ENCODE measurements at regions not wholly inside any gene's neighbourhood (a gene's known extent, or its start where the extent isn't known, plus 50 kb on each side); places are given as distances from the start of the nearest gene placed in this dataset.

DNA sequence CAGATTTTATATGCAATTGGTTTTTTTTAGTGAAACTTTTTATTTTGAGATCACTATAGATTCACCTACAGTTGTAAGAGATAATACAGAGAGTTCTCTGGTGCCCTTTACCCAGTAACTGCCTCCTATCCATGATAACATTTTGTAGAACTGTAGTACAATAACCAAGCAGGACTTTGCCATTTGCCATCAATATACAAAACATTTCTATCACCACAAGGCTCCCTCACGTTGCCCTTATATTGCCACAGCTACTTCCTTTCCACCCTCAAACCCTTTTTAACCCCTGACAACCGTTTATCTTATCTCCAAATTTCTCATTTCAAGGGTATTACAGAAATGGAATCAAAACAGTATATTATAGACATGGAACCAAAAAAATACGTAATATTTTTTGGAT lies 130.7 kb upstream of the GOLGA6L4 start:
- H3K4me2 ChIP-seq: no peak overlapping the region
- H3K9me3 ChIP-seq (ENCODE audit: low read depth): no peaks in the 10 kb centered on the region
- no peaks in the 10 kb centered on the region for H3K4me1 ChIP-seq (ENCODE audit: insufficient read depth)
- no peaks in the 10 kb centered on the region for H3K79me2 ChIP-seq
- no peak for DNase-seq (ENCODE audit: low spot score)
- WGBS (ENCODE audit: low lambda C conversion rate, missing lambda C conversion rate): 81% methylated on average over 3 of the region's 3 CpGs
- H2AFZ ChIP-seq: no peak overlapping the region
- H4K20me1 ChIP-seq (ENCODE audit: insufficient read depth, poor library complexity, severe bottlenecking): no peaks in the 10 kb centered on the region
- H3K4me3 ChIP-seq: no peak overlapping the region
- no peaks in the 10 kb centered on the region for H3K9me2 ChIP-seq (replicated peaks; ENCODE audit: insufficient read depth)
- no peak overlapping the region for H3K27ac ChIP-seq
- no peaks in the 10 kb centered on the region for H3K36me3 ChIP-seq (replicated peaks; ENCODE audit: insufficient read depth, low read depth)
- H3K27me3 ChIP-seq: no peaks in the 10 kb centered on the region
- TF ChIP-seq EZH2phosphoT487 (IDR thresholded peaks at IDR 0.05; ENCODE audit: low read depth, severe bottlenecking, unreplicated experiment) (no peak), EZH2 (IDR thresholded peaks at IDR 0.05; ENCODE audit: borderline replicate concordance) (no peak)
- TF ChIP-seq, protein P1, sequence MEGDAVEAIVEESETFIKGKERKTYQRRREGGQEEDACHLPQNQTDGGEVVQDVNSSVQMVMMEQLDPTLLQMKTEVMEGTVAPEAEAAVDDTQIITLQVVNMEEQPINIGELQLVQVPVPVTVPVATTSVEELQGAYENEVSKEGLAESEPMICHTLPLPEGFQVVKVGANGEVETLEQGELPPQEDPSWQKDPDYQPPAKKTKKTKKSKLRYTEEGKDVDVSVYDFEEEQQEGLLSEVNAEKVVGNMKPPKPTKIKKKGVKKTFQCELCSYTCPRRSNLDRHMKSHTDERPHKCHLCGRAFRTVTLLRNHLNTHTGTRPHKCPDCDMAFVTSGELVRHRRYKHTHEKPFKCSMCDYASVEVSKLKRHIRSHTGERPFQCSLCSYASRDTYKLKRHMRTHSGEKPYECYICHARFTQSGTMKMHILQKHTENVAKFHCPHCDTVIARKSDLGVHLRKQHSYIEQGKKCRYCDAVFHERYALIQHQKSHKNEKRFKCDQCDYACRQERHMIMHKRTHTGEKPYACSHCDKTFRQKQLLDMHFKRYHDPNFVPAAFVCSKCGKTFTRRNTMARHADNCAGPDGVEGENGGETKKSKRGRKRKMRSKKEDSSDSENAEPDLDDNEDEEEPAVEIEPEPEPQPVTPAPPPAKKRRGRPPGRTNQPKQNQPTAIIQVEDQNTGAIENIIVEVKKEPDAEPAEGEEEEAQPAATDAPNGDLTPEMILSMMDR (IDR thresholded peaks at IDR 0.05; ENCODE audit: poor library complexity): no peak

DNA sequence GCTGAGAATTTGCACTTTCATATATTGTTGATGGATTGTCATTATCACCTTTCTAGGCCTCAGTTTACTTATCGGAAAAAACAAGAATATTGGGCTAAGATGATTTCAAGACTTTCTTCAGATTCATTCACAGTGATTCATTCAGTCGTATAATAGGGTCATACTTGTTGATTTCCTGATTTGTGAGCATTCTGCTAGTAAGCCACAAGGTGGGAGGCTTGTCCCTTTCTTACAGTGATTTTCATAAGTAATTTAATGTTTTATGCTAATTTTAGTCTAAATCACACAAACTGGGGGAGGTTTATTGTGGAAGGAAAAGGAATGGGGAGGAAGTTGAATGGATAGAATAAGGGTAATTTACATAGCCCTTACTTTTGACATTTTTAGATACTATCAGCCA lies 126.8 kb upstream of the GOLGA6L4 start:
- H3K9me3 ChIP-seq (ENCODE audit: low read depth): no peaks in the 10 kb centered on the region
- H2AFZ ChIP-seq: no peak overlapping the region
- no peak overlapping the region for H3K27ac ChIP-seq
- no peaks in the 10 kb centered on the region for H3K36me3 ChIP-seq (replicated peaks; ENCODE audit: insufficient read depth, low read depth)
- H3K4me3 ChIP-seq: no peak overlapping the region
- no peak overlapping the region for H3K4me2 ChIP-seq
- DNase-seq (ENCODE audit: low spot score): no peak
- H4K20me1 ChIP-seq (ENCODE audit: insufficient read depth, poor library complexity, severe bottlenecking): no peaks in the 10 kb centered on the region
- H3K27me3 ChIP-seq: no peaks in the 10 kb centered on the region
- TF ChIP-seq, protein P1 (IDR thresholded peaks at IDR 0.05; ENCODE audit: poor library complexity): peak; percentile 36
- no peak for TF ChIP-seq EZH2 (IDR thresholded peaks at IDR 0.05; ENCODE audit: borderline replicate concordance)
- WGBS (ENCODE audit: low lambda C conversion rate, missing lambda C conversion rate): 86% methylated on average over 2 of the region's 2 CpGs
- H3K9me2 ChIP-seq (replicated peaks; ENCODE audit: insufficient read depth): no peaks in the 10 kb centered on the region
- no peaks in the 10 kb centered on the region for H3K79me2 ChIP-seq
- H3K4me1 ChIP-seq (ENCODE audit: insufficient read depth): no peaks in the 10 kb centered on the region

DNA sequence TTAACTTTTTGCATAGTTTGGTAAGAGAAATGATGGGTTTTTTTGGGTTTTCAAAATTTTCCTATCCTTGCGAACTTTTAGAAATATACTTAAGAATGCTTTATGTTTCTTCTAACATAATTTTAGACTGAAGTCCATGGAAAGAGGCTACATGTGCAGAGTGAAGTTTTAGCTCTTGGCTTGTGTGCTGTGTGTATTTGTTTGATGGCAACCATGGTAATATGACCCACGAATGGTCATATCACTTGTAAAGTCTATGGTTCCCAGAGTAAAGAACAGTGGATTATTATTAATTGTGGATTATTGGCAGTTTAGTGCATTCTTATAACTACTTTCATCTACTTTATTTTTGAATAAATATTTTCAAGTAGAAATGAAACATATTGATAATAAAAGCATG lies 124.0 kb upstream of the GOLGA6L4 start:
- no peaks in the 10 kb centered on the region for H3K4me1 ChIP-seq (ENCODE audit: insufficient read depth)
- H2AFZ ChIP-seq: no peak overlapping the region
- no peaks in the 10 kb centered on the region for H3K9me2 ChIP-seq (replicated peaks; ENCODE audit: insufficient read depth)
- H3K79me2 ChIP-seq: no peaks in the 10 kb centered on the region
- no peak for DNase-seq (ENCODE audit: low spot score)
- no peaks in the 10 kb centered on the region for H3K36me3 ChIP-seq (replicated peaks; ENCODE audit: insufficient read depth, low read depth)
- H3K4me2 ChIP-seq: no peak overlapping the region
- no peaks in the 10 kb centered on the region for H3K27me3 ChIP-seq
- peak overlapping the region; percentile 16 for H3K27ac ChIP-seq
- no peak overlapping the region for H3K4me3 ChIP-seq
- no peaks in the 10 kb centered on the region for H3K9me3 ChIP-seq (ENCODE audit: low read depth)
- 71% methylated on average over 2 of the region's 2 CpGs for WGBS (ENCODE audit: low lambda C conversion rate, missing lambda C conversion rate)
- TF ChIP-seq EZH2phosphoT487 (IDR thresholded peaks at IDR 0.05; ENCODE audit: low read depth, severe bottlenecking, unreplicated experiment) (no peak), EZH2 (IDR thresholded peaks at IDR 0.05; ENCODE audit: borderline replicate concordance) (no peak)
- TF ChIP-seq, protein P1 (IDR thresholded peaks at IDR 0.05; ENCODE audit: poor library complexity): no peak
- H4K20me1 ChIP-seq (ENCODE audit: insufficient read depth, poor library complexity, severe bottlenecking): no peaks in the 10 kb centered on the region

DNA sequence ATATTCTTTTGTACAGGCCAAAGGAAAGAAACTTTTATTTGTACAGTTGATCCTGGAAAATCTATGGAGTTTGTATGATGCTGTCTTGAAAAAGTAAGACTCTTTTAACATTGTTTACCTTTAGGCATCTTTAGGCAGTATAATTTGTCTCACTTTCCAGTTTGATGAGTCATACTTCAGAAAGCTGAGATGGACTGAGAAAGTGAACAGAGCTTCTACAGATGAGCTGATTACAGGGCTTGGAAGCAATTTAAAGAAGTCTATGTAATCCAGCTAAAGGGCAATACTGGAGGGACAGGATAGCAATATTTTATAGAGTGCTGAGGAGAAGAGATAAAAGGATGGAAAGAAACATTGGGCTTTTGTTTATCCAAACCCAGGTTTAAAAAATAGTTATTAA lies 123.5 kb upstream of the GOLGA6L4 start:
- Histone ChIP-seq H3K9me2 (replicated peaks; ENCODE audit: insufficient read depth) (no peaks in the 10 kb centered on the region), H2AFZ (no peak overlapping the region), H3K79me2 (no peaks in the 10 kb centered on the region), H3K4me3 (no peak overlapping the region), H4K20me1 (ENCODE audit: insufficient read depth, poor library complexity, severe bottlenecking) (no peaks in the 10 kb centered on the region), H3K27ac (peak overlapping the region; percentile 6), H3K4me2 (no peak overlapping the region), H3K9me3 (ENCODE audit: low read depth) (no peaks in the 10 kb centered on the region), H3K36me3 (replicated peaks; ENCODE audit: insufficient read depth, low read depth) (no peaks in the 10 kb centered on the region), H3K27me3 (no peaks in the 10 kb centered on the region), H3K4me1 (ENCODE audit: insufficient read depth) (no peaks in the 10 kb centered on the region)
- TF ChIP-seq EZH2phosphoT487 (IDR thresholded peaks at IDR 0.05; ENCODE audit: low read depth, severe bottlenecking, unreplicated experiment) (no peak), EZH2 (IDR thresholded peaks at IDR 0.05; ENCODE audit: borderline replicate concordance) (no peak)
- TF ChIP-seq, protein P1 (IDR thresholded peaks at IDR 0.05; ENCODE audit: poor library complexity): no peak
- peak; percentile 32 for DNase-seq (ENCODE audit: low spot score)
